ENCODE measurements at regions not wholly inside any gene's neighbourhood (a gene's known extent, or its start where the extent isn't known, plus 50 kb on each side); places are given as distances from the start of the nearest gene placed in this dataset.

DNA sequence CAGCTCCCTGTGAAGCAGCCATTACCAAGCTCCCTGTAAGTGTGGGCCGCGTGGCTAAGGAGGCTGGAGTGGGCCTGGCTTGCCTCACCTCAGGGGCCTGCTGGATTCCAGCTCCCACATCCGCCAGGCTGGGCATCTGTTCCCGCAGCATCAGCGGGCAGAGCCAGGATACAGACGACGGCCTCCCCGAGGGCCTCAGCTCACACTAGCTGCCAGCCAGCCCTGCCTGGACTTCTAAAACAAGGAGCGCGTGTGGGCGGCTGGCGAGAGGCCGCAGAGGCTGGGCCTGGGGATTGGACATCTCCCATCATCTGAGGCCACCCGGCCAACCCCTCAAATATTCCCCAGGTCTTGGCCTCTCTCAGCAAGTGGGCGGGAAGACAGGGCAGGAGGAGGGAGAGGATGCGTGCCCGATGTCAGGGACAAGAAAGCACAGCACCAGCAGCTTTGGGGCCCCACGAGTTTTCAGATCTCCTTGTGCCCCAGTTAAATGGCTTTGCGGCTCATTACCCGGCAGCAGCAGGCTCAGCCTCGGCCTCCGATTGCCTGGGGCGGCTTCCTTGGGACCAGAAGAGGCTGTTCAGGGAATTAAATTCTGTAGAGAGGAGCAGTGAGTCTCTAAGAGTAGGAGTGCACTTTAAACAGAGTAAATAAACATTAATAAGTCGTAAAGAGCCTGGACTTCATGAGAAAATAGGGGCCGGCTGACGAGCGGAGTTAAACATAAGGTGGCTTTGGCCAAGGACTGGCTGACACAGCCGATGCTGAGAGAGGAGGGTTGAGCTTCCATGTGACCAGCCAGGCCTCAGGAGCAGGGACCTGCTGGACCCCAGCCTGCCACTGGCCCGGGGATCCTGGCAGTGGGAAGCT lies 208.9 kb upstream of the C1orf174 start:
- POLR2A ChIA-PET: no interaction called here
- CTCF ChIA-PET: no interaction called here

DNA sequence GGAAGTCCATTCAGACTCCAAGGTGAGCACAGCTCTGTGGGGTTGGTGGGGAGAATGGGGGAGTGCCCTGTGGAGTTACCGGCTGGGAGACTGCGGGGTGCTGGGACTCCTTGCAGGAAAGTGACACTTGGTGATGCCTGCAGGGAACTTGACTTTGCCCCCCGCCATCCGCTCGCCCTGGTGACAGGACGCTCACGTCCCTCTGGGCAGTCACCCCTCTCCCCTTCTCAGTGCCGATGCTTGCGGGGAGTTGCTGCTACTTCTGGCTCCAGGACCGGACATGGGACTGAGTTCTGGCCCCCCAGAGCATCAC lies 209.5 kb upstream of the C1orf174 start:
- ChIA-PET POLR2A (no interaction called here), CTCF (no interaction called here)

- CTCF ChIA-PET: no interaction called here
Measured at GRCh38 chr1:4110888-4111287, 210.8 kb upstream of the C1orf174 start.

GRCh38 chr1:4113897-4114296 lies 213.8 kb upstream of the C1orf174 start:
- ChIA-PET CTCF (no interaction called here), POLR2A (no interaction called here)

More at GRCh38 chr1:4110888-4111287, 210.8 kb upstream of the C1orf174 start:
- POLR2A ChIA-PET: no interaction called here

DNA sequence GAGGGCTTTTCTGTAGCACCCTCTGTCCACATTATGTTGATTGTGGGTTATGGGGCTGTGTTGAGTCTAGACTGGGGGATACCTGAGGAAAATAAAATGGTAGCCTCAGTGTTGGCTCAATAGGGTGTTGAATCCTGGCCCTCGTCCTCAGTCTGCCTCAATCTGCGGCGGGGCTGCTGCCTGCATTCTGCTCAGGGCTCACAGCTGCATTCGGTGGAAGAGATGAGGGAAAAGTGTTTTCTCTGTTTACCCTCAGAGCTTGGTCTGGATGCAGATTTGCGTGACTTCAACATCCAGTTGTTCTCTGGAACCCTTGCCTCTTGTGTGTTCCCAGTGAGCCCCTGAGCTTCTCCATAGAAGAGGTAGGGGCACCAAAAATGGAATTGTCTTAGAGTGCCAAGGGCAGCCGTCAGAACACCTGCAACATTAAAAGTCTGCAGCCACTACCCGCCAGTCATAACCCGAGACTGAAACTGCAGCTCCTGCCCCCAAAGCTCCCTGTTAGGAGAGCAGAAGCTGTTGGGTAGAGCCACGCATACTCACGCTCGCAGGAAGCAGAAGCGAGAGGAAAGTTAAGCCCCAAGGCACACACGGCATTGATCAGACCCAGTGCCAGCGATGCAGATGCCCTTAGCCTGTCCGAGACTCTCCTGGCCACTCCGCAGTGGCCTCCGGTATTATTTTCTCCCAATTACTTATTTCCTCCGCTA lies 215.3 kb upstream of the C1orf174 start:
- POLR2A ChIA-PET: no interaction called here

DNA sequence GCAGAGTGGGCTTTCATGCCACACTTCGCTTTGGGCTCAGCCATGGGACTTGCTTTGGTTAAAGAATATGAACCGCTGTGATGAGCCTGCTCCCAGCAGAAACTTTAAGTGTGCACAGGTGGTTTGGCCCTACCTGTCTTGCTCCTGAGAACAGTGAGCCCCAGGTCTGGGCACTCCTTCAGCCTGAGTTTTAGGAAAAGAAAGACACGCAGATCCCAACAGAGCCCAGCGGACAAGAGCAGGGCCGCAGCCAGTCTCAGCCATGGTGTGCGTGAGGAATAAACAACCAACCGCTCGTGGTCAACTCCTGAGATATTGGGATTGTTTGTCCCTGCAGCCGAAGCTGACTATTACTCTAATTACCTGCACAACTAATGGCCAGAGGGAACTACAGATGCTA lies 217.1 kb upstream of the C1orf174 start:
- ChIA-PET POLR2A (no interaction called here), CTCF (no interaction called here)

More for the DNA sequence above, 215.3 kb upstream of the C1orf174 start:
- CTCF ChIA-PET: no interaction called here

DNA sequence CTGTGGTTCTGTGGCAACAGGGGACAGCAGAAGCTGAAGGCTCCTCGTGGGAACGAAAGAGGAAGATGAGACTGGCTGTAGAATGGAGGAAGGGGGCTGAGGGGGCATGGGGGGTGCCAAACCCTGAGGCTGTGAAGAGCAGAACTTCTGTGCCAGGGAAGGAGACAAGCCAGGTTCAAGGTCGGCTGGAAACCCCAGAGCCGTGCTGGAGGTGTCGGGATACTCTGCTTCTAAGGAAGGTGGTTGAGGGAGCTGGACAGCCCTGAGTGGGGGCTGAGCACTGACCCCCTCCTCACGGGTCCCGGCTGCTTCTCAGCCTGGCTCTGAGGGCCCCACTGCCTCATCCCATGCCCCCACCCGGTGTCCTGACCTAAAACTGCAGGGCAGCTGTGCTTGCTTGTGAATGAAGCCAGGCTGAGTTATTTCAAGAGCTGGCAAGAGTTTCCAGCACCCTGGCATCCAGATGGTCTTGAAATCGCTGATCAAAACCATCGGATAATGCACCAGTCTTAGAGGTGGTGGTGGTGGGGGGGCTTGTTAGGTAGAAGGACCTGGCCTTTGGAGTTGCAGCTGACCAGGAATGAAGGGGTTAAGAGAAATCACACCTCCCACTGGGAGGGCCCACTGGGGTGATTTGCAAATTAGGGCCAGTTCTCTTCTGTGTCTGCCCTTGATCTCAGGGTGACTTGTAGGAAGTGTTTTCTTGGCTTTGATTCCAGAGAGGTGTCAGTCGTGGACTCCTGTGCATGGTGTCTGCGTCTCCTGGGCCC lies 218.9 kb upstream of the C1orf174 start:
- POLR2A ChIA-PET: no interaction called here
- CTCF ChIA-PET: no interaction called here

DNA sequence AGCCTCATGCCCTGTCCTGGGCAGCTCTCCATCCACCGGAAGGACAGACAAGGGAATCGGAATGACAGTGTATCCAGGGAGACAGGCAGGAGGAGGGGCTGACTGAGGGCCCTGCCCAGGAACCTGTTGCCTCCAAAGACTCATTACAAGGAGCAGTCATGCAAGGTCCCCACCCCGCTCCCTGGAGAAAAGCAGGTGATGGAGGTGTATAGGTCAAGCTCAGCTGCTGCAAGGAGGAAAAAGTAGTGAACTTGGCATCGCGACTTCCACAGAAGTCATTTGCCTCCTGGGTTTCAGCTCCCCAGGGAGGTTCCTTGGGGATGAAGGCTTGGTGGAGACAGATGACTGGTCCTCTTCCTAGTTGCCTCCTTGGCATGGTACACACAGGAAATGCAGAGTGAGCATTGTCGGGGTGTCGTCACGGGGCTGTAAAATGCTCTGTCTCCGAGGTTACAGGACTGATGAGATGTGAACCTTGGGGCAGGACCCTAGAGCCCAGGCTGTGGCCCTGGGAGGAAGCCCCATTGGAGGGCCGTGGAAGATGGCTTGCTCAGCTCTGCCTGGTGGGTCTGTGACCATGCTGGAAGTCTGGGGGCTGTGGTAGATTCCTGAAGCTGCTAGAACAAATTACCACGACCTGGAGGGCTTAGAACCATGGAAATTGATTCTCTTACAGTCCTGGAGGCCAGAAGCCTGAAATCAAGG lies 219.6 kb upstream of the C1orf174 start:
- CTCF ChIA-PET: no interaction called here
- POLR2A ChIA-PET: no interaction called here

- CTCF ChIA-PET: no interaction called here
- POLR2A ChIA-PET: no interaction called here
Measured at GRCh38 chr1:4120557-4121292, 220.7 kb upstream of the C1orf174 start.

GRCh38 chr1:4121293-4121684 lies 221.2 kb upstream of the C1orf174 start:
- POLR2A ChIA-PET: no interaction called here
- CTCF ChIA-PET: no interaction called here

- CTCF ChIA-PET: no interaction called here
- POLR2A ChIA-PET: no interaction called here
Measured at GRCh38 chr1:4121834-4122512, 221.9 kb upstream of the C1orf174 start.

GRCh38 chr1:4122513-4123160 lies 222.6 kb upstream of the C1orf174 start:
- POLR2A ChIA-PET: no interaction called here
- CTCF ChIA-PET: no interaction called here

DNA sequence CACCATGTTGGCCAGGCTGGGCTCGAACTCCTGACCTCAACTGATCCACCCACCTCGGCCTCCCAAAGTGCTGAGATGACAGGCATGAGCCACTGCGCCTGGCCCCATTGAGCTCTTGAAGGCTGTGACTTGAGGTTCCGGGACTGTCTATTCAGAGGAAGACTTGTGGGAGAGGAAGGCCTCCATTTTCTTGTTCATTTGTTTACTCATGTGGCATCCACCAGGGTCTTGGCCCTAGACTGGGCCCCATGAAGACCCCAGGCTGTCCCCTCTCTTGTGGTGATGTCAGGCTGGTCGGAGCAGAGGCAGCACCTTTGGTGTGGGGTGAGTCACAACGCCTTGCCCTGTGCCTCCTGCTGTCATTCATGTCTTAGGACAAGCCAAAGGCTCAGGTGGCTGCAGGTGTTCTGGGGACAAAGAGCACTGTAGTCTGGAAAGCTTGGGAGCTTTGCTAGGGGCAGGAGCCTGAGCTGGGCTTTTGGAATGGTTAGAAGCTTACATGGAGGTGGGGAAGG lies 224.6 kb upstream of the C1orf174 start:
- ChIA-PET POLR2A (no interaction called here), CTCF (interaction anchor here (0.6 kb wide), 1 partner anchor 1305 kb away, joined by 3 read pairs; no protein-coding TSS in a partner anchor)

- CTCF ChIA-PET: no interaction called here
Measured at GRCh38 chr1:4126251-4126650, 226.2 kb upstream of the C1orf174 start.

DNA sequence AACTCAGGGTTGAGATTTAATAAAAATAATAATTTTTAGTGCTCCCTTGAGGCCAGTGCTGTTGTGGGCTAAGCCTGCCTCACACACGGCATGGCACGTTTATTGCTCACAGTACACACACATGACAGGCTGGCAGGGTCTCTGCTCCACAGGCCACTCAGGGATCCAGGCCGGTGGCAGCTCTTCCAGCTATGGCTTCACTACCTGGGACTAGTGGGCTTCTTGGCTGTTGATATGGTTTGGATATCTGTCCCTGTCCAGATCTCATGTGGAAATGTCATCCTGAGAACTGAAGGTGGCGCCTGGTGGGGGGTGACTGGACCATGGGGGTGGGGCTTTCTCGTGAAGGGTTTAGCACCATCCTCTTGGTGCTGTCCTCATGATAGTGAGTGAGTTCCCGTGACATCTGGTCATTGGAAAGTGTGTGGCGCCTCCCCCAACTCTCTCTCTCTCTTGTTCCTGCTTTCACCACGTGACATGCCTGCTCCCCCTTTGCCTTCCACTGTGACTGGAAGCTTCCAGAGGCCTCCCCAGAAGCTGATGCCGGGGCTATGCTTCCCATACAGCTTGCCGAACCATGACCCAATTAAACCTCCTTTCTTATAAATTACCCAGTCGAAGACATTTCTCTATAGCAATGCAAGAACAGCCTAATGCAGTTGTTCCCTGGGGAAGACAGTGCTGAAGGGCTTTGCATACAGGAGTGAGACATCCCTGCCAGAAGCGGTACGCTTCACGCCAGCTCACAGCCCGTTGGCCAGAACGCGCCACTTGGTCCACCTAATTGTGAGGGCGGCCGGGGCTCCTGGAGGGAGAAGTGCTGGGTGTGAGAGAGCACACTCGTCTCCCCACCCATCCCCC lies 226.9 kb upstream of the C1orf174 start:
- POLR2A ChIA-PET: no interaction called here
- CTCF ChIA-PET: no interaction called here

More at GRCh38 chr1:4126251-4126650, 226.2 kb upstream of the C1orf174 start:
- POLR2A ChIA-PET: no interaction called here

- ChIA-PET POLR2A (no interaction called here), CTCF (no interaction called here)
Measured at GRCh38 chr1:4127592-4128140, 227.6 kb upstream of the C1orf174 start.

DNA sequence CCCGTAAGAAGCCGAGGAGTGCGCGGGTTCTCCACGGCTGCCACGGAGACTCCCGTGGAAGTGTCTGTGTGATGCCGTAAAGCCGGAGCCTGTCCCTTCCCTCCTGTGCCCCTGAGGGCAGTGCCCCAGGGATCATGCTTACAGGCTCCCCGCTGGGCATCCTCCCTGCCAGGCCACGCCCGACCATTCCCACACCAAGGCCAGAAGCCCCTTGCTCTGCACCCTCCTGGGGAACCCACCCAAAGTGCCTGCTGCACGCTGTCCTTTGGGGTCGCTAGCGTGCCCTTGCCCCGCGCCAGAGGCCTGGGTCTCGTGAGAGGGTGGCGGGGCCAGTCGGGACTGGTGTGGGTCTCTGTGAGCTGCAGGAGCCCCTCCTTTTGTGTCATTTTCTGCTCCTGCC lies 228.5 kb upstream of the C1orf174 start:
- POLR2A ChIA-PET: no interaction called here
- CTCF ChIA-PET: no interaction called here
